ENCODE measurements at regions not wholly inside any gene's neighbourhood (a gene's known extent, or its start where the extent isn't known, plus 50 kb on each side); places are given as distances from the start of the nearest gene placed in this dataset.

DNA sequence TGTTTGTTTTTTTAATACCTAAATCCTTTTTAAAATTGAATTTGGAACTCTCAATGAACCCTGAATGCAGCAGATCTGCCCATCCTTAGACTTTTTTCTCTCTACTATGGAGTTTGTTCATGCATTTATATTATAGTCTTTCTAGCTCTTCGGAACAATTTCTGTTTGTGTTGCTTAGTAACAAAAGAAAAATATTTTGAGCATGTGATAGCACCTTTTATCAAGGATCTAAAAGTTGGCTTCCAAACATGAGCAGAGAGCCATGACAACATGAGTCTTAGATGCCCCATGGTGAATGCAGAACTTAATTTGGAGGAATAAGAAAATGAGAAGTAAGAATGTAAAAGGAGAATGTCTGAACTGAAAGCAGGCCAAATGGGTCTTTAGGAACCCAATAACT lies 133.7 kb downstream of the EDN1 start:
- TF ChIP-seq CTCF (IDR thresholded peaks at IDR 0.05), result no peak
- intact Hi-C loops (cut with DNase I, micrococcal nuclease), result no loop called here
- Histone ChIP-seq H3K36me3 (ENCODE audit: low read depth) (no peaks in the 10 kb centered on the region), H3K9me3 (no peaks in the 10 kb centered on the region), H3K4me1 (ENCODE audit: low read depth) (no peaks in the 10 kb centered on the region), H3K4me3 (no peak overlapping the region)
- ATAC-seq, result no peak
- DNase-seq, result no peak

- Histone ChIP-seq H3K36me3 (ENCODE audit: low read depth) (no peaks in the 10 kb centered on the region), H3K4me3 (no peak overlapping the region), H3K9me3 (no peaks in the 10 kb centered on the region), H3K4me1 (ENCODE audit: low read depth) (no peaks in the 10 kb centered on the region)
- no peak for TF ChIP-seq CTCF (IDR thresholded peaks at IDR 0.05)
- no peak for ATAC-seq
- intact Hi-C loops (cut with DNase I, micrococcal nuclease), result no loop called here
- DNase-seq, result no peak
Measured at GRCh38 chr6:12426121-12426520, 136.0 kb downstream of the EDN1 start.

DNA sequence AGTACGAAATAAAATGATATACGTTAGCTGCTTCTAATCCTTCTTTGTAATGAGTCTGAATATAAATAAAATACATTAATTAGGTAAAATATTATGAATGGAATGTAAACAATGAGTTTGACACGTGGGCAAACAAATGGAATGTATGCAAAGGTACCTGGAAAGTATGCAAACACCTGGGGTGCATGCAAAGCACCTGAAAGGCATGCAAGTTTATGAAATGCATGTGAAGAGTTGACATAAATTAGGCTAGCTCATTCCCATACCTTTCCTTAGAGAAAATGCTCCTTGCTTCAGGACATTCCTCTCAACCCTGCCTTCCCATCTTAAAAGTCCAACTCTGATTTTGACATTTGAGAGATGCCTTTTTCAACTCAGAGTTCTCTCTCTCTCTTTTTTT lies 140.9 kb downstream of the EDN1 start:
- no peaks in the 10 kb centered on the region for H3K36me3 ChIP-seq (ENCODE audit: low read depth)
- DNase-seq (no peak), ATAC-seq (no peak)
- H3K9me3 ChIP-seq, result no peaks in the 10 kb centered on the region
- intact Hi-C loops (cut with DNase I, micrococcal nuclease), result no loop called here
- TF ChIP-seq CTCF (IDR thresholded peaks at IDR 0.05), result no peak
- no peaks in the 10 kb centered on the region for H3K4me1 ChIP-seq (ENCODE audit: low read depth)
- no peak overlapping the region for H3K4me3 ChIP-seq

DNA sequence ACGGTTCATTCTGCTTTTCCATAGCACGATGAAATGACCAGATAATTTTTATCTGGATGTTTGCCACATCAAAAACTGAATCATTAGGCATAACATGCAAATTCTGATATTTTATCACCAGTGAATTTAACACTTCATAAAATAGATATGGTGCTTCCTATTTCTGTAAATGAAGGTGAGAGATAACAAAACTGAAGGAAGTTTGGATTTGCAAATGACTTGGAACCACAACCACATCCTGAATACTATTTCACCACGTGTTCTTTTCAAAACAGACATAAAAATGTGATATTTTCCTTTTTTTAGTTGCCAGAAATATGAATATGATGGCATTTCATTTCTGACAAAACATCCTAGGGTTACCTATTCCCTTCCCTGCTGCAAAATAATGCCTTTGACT lies 146.1 kb downstream of the EDN1 start:
- Histone ChIP-seq H3K36me3 (ENCODE audit: low read depth) (no peaks in the 10 kb centered on the region), H3K4me3 (no peak overlapping the region), H3K9me3 (no peaks in the 10 kb centered on the region), H3K4me1 (ENCODE audit: low read depth) (no peaks in the 10 kb centered on the region)
- intact Hi-C loops (cut with DNase I, micrococcal nuclease), result no loop called here
- DNase-seq, result no peak
- TF ChIP-seq CTCF (IDR thresholded peaks at IDR 0.05), result no peak
- no peak for ATAC-seq

GRCh38 chr6:12436683-12437082 lies 146.5 kb downstream of the EDN1 start:
- ATAC-seq, result peak; percentile 66
- Histone ChIP-seq H3K4me1 (ENCODE audit: low read depth) (no peaks in the 10 kb centered on the region), H3K4me3 (no peak overlapping the region), H3K9me3 (no peaks in the 10 kb centered on the region), H3K36me3 (ENCODE audit: low read depth) (no peaks in the 10 kb centered on the region)
- DNase-seq, result peak in 1 of 3 donors; percentile 51
- intact Hi-C loops (cut with DNase I, micrococcal nuclease), result no loop called here
- TF ChIP-seq CTCF (IDR thresholded peaks at IDR 0.05), result no peak

- no peak overlapping the region for H3K4me3 ChIP-seq
- H3K4me1 ChIP-seq (ENCODE audit: low read depth), result no peaks in the 10 kb centered on the region
- TF ChIP-seq CTCF (IDR thresholded peaks at IDR 0.05), result no peak
- ATAC-seq (no peak), DNase-seq (no peak)
- H3K9me3 ChIP-seq, result no peaks in the 10 kb centered on the region
- no peaks in the 10 kb centered on the region for H3K36me3 ChIP-seq (ENCODE audit: low read depth)
- intact Hi-C loops (cut with DNase I, micrococcal nuclease), result no loop called here
Measured at GRCh38 chr6:12439296-12439695, 149.1 kb downstream of the EDN1 start.
